ENCODE measurements at regions not wholly inside any gene's neighbourhood (a gene's known extent, or its start where the extent isn't known, plus 50 kb on each side); places are given as distances from the start of the nearest gene placed in this dataset.
A peak's percentile ranks its signal among the peaks of the same experiment; 100 is the strongest.
"Not testable (repeated sequence)": the region's sequence is repeated elsewhere in the genome, so short reads cannot be mapped to it uniquely, and the experiment has no call there.

DNA sequence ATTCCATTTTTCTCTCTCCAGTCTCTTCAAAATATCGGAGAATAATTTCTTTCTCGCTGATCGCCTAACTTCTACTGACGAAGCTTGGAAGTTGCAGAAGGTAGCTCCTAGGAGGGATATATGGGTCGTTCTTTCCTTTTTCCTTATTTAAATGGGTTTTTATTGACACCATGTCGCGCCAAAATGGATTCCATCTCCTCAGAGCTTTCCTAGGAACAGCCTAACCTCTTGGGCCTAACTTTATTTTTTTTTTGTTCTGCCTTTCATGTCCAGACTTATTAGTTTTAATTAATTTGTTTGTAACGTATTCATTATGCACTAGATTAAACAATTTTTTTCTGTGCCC lies 92.0 kb upstream of the XIST start:
- no peak for DNase-seq (ENCODE audit: low spot score)

DNA sequence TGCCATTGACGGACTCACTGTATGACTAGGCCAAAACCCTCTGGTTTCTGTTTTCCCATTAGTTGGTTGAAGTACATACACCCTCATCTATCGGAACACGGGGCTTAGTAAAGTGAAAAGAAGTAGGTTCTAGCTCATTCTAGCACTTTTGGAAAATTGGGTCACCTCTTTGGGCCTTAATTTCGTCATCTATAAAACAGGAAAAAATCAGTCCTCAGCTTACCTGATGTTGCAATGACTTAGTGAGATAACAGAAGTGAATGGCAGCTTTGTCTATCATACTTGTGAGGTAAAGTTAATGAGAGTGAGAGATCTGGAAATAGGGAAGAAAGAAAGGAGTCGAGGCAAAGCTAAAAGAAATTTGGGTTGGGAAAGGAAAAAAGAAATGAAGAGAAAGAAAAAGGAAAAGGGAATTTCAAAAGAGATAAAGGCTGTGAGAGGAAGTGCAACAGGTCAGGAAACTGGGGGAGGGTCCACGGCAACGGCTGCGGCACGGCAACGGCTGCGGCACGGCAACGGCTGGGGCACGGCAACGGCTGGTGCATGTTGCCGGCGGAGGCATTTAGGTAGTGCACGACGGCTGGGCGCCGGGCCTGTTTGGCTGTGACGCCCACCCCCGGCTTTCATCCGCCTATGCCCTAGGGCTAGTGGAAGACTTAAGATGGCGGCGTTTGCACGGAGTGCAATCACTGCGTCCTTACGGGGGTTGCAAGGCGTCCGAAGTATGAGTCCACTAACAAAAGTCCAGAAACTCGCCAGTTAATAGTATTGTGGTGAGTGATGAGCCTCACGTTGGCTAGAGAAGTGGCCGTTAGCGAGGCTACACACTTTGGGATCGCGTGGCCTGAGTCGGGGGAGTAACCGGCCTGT lies 91.4 kb upstream of the XIST start:
- DNase-seq (ENCODE audit: low spot score) = peak; percentile 81

DNA sequence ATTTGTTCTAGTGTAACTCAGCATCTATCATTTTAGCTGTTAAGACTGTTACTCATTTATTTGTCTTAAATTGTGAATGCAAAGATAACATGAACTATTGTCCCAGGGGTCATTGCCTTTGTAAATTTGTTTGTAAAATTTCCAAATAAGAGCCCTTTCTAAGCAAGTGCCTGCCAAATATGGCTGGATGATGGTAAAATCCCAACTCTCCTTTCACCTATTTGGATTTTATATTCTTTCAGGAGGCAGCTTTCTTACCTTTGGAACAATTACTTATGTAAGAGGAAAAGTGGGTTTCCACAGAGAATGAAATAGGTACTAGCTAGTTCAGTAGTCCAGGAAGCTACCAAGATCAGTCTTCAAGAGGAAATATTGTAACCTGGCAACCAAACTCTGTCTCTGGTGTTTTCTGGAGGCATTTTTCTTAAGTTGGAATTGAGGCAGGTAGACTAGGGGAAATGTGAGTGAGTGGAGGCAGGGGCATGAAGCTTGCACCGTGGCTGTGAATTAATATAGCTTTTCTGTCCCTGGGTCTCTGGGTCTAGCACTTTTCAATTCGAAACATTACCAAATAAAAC lies 88.5 kb upstream of the XIST start:
- no peak for DNase-seq (ENCODE audit: low spot score)

DNA sequence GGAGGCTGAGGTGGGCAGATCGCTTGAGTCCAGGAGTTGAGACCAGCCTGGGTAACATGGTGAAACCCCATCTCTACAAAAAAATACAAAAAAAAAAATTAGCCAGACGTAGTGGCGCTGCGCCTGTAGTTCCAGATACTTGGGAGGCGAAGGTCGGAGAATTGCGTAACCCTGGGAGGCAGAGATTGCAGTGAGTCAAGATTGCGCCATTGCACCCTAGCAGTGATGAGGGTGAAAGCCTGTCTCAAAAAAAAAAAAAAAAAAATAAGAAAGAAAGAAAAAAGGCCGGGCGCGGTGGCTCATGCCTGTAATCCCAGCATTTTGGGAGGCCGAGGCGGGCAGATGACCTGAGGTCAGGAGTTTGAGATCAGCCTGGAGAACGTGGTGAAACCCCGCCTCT lies 85.3 kb upstream of the XIST start:
- not testable (repeated sequence) for DNase-seq (ENCODE audit: low spot score)

DNA sequence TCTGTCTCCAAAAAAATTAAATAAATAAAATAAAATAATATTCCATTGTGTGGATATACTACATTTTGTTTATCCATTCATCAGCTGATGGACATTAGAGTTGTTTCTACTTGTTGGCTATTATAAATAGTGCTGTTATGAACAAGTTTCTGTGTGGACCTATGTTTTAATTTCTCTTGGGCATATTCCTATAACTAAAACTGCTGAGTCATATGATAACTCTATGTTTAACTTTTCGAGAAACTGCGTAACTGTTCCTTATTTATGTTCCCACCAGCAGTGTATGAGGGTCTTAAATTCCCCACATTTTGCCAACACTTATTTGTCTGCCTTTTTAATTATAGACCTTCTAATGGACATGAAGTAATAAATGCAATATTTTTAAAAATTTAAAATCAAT lies 80.0 kb upstream of the XIST start:
- no peak for DNase-seq (ENCODE audit: low spot score)

DNA sequence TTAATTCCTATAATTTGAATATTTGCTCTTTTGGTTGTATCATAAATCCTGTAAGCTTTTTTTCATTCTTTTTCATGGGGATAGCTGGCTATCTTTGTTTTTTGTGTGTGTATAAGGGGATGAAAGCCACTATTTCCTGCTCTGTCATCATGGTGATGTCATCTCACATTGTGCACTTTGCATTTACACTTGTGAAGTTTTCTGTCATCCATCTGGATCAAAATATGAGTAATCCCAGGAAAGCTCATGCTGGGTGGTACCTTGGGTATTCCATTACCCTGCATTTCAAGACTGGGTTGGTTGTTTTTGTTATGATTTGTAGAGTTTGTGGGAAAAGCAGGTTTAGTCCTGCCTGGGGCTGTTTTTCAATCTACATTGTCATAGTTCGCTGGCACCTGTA lies 77.8 kb upstream of the XIST start:
- DNase-seq (ENCODE audit: low spot score) = peak; percentile 34

DNA sequence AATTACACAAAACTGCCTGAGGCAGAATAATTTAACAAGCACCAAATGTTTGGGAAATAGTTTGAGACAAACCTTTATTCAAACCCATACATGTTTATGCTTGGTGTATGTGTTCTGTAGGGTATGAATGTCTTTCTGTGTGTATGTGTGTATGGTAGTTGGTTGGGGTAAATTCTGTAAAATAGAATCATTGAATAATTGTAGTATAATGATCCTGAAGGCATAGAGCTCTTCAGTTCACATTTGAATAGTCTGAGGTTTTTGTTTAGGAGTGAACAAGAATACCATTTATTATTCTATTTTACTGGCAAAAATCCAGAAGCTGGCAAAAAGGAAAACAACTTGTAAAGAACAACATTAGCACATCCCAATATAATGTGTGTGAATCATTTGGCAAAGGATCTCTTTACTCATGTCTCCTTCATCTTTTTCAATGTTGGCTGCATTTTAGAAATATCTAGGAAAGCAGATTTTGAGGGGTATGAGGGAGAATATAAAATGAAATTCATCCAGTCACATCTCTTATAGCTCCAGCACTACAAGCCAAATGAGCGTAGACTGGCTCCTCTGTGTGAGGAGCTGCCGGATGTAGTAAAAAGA lies 70.4 kb upstream of the XIST start:
- no peak for DNase-seq (ENCODE audit: low spot score)

DNA sequence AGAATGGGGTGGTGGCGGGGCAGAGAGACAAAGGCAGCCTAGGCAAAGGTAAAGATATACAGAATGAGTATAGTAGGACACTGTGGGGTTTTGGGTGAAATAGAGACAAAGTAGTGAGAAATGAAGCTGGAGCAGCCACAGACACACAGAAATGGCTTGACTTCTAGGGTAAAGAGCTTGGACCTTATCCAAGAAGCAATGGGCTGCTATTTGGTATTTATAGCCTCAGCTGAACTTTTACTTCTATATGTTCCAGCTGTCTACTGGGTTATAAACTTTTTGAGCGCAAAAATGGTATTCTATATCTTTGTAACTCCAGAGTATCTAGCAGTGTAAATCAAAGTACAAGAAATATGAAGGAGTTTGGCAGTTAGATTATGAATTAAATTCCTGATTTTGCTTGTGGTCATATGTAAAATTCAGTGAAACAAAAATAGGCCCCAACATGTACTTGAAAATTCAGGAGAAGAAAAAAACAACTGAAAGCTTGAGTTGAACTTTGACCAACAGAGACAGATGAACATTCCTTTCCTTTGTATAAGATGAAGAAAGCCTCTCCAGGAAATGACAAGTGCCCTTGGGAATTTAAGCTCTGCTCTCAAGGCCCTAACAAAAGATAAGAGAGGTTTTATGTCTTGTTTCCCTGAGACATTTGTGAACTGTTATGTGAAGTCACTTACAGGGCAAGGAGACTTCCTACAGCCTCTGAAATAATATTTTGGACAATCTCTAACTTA lies 64.6 kb upstream of the XIST start:
- peak; percentile 74 for DNase-seq (ENCODE audit: low spot score)

DNA sequence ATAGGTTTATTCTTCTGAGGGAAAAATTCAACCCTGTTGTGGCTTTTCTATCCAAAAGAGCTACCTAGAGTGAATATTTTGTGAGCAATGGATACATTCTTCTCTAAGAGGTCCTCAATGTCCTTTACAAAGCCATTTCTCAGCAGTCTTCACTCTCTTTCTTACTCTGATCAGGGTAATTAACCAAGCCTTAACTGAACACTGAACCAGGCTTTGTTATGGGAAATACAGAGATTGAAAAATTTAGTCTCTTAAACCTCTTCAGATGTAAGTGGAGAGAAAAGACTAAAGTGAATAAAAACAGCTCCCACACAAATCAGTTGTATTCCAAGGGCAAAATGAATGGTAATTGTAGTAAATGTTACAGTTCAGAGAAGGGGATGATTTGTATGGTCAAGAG lies 64.0 kb upstream of the XIST start:
- DNase-seq (ENCODE audit: low spot score) = no peak

DNA sequence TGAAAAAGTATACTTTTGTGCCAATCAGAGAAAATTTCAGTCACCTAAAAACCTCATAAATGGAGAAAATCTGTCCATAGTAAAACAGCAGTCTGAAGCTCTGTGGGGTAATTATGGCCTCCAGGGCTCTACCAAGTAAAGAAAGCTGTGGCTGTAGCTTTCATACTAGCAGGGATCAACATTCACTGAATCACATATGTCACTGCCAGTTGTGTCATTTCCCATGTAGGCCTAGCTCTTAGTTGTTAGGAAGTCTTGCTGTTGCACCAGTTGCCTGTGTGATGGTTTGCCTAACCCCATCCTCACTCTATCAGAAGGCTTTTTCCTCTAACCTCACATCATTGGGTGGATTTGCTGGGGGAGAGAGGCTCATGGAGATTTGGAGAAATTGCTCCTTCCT lies 62.3 kb upstream of the XIST start:
- not testable (repeated sequence) for DNase-seq (ENCODE audit: low spot score)

DNA sequence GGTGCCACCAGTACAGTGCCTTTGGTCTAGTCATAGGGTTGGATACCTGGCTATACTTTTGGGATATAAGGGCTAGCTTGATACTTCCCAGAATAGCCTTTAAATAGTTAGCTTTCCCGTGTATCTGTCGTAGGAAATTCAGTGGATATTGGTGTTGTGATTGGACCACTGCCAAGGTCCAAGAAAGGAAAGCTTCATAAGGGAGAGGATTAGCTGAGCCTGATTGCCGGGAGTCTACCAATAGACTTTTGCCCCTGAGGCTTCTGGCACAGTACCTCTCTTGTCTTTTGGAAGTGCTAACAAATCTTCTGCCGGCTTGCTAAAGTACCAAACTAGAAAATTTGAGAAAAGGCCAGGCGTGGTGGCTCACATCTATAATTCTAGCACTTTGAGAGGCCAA lies 61.1 kb upstream of the XIST start:
- DNase-seq (ENCODE audit: low spot score) = peak; percentile 3

DNA sequence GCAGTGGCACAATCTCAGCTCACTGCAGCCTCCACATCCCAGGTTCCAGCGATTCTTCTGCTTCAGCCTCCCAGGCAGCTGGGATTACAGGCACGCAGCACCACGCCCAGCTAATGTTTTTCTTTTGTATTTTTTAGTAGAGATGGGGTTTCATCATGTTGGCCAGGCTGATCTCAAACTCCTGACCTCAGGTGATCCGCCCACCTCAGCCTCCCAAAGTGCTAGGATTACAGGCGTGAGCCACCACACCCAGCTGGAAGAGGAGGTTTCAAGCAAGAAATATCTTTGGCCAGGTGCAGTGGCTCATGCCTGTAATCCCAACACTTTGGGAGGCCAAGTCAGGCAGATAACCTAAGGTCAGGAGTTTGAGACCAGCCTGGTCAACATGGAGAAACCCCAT lies 59.4 kb upstream of the XIST start:
- DNase-seq (ENCODE audit: low spot score) = not testable (repeated sequence)

DNA sequence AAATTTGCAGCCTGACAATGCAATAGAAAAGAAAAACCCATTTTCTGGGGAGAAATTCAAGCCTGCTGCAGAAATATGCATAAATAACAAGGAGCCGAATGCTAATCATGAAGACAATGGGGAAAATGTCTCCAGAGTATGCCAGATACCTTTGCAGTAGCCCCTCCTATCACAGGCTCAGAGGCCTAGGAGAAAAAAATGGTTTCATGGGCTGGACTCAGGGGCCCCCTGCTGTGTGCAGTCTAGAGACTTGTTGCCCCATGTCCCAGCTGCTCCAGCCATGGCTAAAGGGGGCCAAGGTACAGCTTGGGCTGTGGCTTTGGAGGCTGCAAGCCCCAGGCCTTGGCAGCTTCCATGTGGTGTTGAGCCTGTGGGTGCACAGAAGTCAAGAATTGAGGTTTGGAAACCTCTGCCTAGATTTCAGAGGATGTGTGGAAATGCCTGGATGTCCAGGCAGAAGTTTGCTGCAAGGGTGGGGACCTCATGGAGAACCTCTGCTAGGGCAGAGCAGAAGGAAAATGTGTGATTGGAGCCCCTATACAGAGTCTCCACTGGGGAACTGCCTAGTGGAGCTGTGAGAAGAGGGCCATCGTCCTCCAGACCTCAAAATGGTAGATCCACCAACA lies 53.3 kb upstream of the XIST start:
- DNase-seq (ENCODE audit: low spot score) = not testable (repeated sequence)

DNA sequence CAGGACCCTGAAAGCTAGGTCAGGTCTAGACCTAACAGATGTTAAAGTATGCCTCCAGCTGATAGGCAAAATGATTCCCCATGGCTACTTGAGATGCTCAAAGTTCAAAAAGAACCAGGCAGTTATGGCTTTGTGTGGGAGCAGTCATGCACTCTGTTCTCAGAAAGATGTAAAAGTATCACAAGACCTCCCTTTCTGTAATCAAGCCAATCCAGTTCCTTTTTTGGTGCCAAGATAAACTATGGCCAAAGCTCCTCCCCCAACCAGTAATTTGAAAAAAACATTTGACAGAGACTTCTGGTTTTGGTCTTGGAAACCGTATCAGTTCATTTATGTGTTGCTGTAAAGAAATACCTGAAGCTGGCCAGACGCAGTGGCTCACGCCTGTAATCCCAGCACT lies 51.4 kb upstream of the XIST start:
- DNase-seq (ENCODE audit: low spot score) = no peak

Data from H4 (cell line).